NCI-H187 treated with DMSO at 0.1 percent for 48 hours (cell line): ENCODE measurements at regions not wholly inside any gene's neighbourhood (a gene's known extent, or its start where the extent isn't known, plus 50 kb on each side); places are given as distances from the start of the nearest gene placed in this dataset.

ENCODE experiments used
- DNase-seq: peaks from one replicate; lab custom pipeline; 2025; lab: John Stamatoyannopoulos, UW

DNA sequence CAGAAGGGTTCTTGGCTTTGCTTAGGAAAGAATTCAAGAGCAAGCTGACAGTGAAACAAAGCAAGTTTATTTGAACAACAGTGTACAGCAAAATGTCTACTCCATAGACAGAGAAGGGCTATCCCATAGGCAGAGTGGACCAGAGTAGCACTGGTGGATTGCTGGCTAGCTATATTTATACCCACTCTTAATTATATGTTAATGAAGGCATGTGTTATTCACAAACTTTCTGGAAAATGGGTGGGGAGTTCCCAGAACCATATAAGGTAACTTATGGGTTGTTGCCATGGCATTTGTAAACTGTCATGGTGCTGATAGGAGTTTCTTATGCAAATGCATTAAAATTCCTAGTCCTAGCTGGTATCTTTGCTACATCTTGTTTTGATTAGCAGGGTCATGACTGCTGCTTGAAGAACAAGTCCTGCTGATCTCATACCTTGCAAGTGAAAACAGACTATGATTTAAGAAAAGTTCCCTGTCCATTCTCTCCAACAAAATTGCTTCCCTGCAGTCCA, 330.5 kb downstream of the BUD13 start:
- DNase-seq = no peak

DNA sequence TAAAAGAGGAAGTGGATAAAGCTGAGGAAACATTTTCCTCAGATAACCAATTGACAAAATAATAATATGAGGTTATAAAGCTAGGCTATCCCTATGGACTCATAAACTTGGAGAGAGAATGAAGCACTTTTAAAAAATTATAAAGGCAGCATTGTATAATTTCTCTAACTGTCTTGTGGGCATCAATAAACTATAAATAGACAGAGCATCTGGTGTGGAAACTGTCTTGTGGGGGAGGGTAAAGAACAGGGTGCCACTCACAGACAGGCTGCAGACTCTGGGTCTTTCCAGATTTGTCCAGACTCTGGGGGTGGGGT, 333.5 kb downstream of the BUD13 start:
- no peak for DNase-seq

DNA sequence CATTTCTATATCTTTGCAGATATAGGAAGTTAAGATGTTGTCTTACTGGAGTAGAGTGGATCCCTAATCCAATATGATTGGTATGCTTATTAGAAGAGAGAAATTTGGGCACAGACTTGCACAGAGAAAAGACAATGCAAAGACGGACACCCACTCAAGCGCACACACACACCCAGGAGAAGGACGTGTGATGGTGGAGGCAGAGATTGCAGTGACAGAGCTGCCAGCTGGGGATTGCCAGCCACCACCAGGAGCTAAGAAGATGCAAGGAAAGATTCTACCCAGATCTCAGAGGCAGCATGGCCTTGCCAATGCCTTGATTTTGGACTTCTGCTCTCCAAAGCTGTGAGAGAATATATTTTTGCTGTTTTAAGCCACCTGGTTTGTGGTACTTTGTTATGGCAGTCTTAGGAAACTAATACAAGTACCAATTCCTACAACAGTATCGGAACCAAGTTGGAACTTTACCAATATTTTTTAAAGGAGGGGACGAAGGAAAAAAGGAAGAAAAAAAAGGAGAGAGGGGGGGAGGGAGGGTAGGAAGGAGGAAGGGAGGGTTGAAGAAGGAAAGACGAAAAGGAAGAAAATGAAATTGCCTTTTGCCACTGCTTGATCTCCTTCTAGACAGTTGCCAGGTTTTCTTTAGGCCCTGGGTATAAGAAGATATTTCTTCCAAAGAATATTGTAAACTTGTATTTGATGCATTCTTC, 334.0 kb downstream of the BUD13 start:
- DNase-seq = no peak

DNA sequence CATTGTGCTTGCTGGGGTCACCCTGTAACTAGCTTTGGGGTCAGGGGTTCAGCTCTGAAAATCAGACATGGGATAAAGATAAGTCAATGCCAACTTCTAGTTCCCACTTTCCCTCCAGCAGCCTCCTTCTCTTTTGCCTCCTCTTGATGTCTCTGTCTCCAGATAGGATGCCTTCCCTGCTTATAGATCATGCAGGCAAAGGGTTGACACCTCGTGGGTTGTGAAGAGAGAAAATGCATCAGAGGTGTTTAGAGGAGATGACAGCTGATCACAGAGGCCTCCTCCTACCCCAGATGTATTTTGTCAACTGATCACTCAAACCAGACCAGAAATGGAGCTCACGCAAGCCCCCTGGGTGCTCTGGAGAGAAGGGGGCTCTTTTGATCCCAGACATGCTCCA, 337.8 kb downstream of the BUD13 start:
- no peak for DNase-seq

DNA sequence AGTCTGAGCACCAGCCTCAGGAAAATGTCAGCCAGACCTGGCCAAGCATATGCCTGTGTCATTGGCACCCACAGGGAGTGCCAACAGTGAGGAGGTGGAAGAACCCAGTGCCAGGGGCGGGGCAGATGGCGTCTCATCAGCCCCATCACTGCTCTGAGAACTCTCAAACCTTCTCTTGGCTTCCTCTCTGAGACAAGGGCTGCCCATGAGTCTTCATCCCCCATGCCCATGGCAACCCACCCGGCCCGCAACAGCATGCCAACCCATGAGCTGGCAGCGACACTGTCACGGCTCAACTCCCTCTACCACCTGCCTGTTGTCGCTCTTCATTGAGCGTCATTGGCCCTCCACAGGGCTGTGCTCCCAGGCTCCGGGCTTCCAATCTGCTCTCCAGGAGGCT, 340.5 kb downstream of the BUD13 start:
- no peak for DNase-seq

DNA sequence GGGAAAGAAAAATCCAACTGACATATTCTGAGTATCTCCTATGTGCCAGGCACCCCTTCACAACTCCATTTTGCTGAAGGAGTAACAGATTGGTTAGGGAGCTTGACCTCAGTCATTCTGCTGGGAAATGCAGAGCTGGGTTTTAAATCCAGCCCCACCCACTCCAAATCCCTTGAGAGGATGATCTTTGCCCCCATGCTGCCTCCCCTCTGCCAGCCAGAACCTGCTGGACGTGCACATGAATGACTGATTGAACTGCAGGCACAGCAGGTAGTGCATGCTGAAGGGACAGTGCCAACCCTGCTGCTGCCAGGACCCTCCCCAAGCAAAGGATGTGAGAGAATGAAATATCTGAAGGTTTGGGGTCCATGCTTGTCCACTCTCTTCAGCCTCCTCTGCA, 340.9 kb downstream of the BUD13 start:
- no peak for DNase-seq

DNA sequence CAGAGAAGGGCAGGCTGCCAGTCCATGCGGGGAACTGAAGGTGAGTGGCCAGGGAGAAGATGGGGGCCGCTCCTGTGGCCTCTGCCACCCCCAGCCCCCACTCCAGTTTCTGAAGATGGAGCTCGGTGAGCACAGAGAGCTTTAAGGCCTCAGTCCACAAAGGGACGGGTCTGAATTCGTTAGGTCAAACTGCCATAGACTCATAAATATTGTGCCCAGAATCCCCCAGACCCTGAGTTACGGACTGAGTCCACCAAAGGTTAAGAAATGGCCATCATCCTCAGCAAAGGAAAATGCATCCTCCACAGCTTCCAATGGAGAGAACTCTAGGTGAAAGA, 344.2 kb downstream of the BUD13 start:
- DNase-seq = no peak

DNA sequence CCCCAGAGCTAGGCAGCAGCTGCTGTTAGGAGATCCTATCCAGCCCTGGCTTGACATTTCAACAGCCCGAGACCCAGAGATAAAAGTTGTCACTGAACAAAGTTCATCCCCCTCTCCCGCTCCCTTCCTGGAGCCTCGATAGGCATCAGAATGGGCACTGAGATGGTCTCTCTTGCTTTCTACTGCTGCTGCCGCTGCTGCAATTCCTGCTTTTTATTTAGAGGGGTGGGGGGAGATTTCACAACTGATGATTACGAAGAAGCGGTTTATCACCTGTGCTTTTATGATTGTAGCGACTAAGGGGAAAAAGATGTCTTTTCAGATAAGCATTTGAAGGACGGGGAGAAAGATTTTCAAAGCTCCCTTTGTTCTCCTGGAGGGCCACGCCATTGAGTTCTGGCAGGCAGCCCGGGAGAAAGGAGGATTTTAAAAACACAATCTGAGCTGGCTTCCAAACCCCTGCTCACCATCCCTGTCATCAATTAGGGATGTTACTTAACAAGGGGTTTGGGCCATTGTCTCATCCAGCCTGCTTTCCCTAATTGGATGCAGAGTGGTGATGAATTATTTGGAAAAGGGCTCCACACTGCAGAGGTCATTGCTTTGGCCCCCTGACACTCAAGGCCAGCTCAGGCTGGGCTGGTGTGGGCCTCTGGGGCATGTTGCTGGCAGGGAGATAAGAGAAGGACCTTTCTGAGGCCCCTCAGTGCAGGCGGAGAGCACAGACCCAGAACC, 344.7 kb downstream of the BUD13 start:
- peak; percentile 7 for DNase-seq

DNA sequence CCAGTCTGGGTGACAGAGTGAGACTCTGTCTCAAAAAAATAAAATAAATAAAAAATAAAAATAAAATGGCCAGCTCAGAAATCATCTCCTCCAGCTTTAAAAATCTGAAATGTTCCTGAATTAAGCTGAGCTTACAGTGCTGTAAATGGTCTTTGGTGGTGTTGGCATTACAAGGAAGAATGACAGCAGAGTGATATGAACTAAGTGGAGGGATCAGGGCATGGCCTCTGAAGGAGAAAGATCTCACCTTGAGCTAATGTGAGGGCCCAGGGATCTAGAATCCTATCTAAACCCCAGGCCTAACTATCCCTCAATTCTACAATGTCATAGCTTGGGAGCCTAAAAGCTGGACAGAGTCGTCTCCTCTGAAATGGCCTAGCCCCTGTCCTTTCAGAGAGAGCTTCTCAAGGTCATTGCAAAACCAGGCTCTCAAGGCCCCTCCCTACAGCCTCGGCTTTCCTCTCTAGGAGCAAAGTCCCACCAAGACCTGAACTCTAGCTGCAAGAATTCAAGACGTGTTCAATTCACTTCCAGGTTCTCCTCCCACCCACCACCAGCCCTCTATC, 345.4 kb downstream of the BUD13 start:
- no peak for DNase-seq

DNA sequence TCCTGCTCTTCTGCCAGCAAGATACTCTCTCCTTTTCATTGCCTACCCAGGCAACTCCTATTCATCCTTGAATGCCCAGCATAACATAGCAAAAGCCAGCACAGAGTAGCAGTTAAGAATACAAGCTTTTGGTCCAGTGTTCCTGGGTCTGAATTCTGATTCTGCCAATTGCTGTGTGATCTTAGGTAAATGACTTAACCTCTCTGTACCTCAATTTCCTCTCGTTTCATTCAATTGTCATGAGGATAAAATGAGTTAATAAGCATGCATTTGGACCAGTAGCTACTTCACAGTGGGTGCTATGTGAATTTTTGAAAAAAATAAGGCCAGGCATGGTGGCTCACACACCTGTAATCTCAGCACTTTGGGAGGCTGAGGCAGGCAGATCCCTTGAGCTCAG, 346.0 kb downstream of the BUD13 start:
- DNase-seq = no peak

DNA sequence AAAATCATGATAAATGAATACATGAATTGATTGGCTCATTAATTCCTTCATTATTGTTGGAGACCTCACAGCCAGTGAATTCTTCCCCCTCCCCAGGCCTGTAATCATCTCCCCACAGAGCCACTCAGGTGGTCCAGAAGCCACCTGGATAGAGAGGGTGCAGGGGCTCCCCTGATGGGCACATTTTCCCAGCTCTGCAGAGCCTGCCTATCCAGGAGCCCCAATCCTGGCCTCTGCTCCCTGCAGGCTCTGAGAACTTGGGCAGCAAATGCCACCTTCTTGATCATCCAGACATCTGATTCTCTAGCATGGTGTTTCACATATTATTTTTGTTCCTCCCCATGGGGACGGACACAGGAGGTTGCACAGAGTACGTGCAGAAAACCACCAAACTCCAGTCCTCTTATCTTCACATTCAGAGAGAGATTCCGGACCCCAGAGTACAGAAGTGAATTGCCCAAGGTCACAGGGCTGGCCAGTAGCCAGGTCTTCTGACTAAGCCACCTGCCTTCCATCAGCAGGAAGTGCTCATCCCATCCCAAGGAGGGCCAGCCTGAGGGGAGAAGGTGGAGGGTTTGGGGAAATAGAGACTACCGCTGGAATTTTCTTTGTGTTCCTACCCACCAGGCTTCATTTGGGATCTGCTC, 348.0 kb downstream of the BUD13 start:
- DNase-seq = no peak

DNA sequence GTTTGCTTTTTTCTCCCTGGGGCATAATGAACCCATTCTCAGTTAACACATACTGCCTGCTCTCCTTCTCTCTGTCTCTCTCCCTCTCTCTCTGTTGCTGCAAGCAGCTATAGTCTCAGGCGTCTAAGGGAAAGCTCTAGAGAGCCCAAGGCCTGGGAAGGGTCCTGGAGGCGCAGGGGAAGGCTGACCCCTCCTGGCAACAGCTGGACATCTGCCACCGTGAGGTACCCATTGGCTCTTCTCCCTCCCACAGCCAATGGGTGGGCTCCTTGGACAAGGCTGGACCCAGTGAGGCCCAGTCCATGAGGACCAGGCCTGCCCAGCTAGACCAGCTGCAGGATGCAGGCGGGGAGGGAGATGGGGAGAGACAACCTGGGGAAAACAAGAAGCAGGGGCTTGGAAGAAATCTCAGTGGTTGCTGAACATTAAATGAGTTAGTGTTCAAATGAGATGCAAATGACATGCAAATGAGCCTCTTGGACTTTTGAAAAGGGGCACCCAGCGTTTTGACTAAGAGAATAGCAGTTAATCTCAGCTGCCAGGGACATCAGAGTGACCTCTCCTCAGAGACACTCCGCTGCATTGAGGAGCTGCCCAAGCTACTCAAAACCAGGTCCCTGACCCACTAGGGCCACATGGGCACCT, 349.7 kb downstream of the BUD13 start:
- no peak for DNase-seq

DNA sequence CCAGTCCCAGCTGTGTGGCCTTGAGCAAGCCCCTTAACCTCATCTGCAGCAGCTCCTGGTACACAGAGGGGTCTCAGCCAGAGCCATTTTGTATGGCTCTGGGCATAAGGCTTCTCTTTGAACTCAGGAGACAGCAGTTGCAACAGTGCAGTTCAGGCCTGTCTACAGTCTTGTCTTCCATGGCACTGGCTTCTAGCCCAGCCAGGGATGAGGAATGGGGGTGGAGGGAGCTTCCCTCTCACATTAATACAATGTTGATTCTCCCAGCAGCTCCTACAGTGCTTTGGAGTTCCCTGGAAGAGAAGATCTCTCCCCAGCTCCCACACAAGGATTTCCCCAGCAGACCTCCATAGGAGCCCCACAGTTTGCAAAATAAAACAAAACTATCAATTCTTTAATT, 350.2 kb downstream of the BUD13 start:
- no peak for DNase-seq

DNA sequence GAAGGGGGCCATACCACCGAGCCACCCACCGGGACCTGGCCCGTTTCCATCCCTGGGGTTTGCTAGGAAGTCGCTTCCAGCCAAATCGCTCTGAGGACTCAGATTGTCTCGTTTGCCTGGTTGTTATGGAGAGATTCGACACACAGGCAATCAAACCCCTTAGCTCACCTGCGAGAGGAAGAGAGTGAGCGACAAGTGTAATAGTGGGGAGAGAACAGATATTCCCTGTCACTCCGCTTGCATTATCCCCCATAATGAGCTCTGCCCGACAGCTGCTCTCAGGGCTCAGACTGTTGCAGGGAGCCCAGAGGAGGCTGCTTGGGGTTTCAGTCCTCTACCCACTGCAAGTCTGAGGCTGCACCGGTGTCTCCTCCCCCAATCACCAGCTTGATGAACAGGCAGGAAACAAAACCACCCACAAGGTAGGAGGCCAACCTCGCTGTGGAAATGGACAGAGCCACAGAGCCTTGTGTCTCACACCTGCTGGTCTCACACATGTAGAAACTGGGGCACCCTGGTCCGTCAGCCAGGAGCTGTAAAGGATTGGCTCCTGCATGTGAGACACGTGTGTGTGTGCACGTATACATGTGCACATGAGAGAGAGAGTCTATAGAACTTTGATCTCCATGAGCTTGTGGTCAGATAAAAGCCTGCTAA, 351.1 kb downstream of the BUD13 start:
- DNase-seq = no peak

DNA sequence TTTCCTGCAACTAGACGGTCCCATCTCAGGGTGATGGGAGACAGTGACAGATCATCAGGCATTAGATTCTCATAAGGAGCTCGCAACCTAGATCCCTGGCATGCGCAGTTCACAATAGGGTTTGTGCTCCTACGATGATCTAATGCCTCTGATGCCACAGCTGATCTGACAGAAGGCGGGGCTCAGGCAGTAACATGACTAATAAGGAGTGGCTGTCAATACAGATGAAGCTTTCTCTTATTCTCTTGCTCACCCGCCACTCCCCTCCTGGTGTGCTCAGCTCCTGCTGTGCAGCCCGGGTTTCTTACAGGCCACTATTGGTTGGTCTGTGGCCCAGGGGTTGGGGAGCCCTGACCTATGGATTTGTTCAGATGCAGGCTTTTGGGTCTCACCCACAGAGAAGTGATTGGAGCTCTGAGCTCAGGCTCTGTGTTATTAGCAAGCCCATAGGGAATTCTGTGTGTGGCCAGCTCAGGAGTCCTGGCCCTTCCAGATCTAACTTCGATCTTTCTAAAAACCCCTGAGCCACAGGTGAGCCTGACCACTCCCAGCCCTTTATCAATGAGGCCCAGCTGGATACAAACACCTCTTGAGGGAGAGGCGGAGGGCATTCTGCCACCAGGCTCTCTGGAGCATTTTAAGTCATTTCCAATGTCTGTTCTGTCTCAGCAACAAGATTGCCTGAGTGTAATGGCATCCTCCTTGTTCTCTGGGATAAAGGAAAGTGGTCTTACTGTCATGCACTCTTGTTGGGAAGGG, 351.8 kb downstream of the BUD13 start:
- no peak for DNase-seq

DNA sequence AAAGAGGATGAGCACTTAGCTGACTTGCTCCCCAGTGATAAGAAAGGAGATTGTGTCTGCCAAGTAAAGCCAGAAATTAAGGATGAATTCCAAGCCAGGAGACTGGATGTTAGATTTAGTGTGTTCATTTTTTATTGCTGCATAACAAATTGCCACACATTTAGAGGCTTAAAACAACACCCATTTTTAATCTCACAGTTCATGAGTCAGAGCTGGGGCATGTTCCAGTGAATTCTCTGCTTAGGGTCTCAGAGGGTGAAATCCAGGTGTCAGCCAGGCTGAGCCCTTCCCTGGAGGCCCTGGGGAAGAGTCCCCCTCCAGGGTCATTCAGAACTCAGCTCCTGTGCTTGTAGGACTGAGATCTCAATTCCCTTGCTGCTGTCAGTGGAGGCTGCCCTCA, 352.8 kb downstream of the BUD13 start:
- DNase-seq = no peak

DNA sequence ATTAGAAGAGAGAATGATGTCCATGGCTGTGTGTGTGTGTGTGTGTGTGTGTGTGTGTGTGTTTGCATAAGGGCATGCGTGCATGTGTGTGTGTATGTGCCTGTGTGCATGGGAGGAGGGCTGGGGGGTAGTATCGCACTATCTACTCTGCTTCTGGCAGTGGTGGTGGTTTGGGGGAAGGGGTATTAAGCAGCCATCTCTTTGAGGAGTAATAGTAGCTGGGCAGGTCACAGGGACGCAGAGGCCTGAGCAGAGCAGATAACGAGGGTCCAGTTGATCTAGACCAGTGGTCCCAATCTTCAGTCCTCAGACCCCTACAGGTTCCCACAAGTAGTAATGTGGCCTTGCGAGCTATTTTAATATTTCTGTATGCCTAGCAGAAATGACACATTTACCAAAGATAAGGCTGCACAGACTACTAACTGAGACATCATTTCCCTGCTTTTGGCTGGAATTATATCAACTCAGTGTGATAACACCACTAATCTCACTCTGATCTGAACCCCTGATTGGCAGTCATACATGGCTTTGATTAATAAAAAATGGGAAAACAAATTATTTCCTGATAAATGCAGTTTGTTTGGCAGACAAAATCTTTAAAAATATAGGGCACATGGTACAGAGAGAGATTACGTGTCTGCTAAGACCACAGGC, 354.3 kb downstream of the BUD13 start:
- no peak for DNase-seq

DNA sequence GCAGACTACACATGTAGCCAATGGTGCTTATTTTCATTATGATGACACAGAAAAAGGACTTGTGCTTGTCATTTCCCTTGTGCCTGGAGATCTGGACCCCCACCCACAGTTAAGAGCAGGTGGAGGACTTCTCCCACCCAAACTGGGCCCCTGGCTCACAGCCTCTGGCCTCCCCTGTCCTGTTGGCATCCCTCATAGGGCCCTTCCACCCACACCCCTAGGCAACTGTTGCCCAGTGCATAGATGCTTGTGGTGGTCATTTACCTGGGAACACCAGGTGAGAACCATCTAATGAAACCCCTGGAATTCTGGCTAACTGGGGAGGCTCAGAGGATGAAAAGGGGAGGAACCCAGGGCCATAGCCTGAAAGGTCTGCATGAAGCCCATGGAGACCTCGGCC, 355.9 kb downstream of the BUD13 start:
- no peak for DNase-seq

DNA sequence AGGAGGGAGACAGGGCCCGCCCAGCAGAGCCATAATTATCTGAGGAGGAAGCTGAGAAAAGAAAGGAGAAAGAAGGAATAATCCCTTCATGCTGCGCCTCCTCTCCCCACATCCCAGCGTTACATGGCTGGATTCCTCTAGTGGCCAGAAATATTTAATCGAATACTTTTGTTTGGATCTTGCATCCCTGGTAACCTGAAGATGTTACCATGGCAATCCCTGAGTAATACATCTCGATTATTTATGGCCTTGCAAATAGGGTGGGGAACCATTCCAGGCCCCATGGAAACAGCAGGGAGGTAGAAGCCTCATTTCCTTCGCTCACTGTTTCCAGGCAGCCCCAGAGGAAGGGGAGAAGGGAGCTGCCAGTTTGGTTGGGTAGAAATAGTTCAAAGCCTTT, 357.7 kb downstream of the BUD13 start:
- DNase-seq = no peak

DNA sequence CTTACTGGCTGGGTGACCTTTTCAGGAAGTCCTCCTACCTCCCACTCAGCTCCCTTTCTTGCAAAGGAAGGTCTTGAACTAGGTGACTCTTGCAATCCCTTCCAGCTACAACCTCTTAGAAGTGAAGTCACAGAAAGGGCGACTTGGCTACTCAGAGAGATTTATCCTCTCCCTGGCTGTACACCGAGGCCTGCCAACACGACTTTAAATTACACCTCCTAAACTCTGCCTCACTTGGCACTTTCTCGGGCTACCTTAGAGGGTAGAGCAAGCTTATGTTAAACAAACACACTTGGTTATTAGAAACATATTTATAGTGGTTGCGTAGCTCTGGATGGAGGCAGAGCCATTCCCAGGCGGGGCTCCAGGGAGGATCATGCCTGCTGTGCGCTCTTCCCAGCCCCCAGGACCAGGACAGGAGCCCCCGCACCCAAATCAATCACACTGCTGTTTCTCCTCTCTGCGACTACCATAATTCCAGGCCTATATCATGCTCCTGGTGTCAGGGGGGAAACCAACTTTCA, 358.4 kb downstream of the BUD13 start:
- no peak for DNase-seq
